GM19452 (cell line): ENCODE measurements at regions not wholly inside any gene's neighbourhood (a gene's known extent, or its start where the extent isn't known, plus 50 kb on each side); places are given as distances from the start of the nearest gene placed in this dataset.
"Not testable (repeated sequence)": the region's sequence is repeated elsewhere in the genome, so short reads cannot be mapped to it uniquely, and the experiment has no call there.

Experiments
- ATAC-seq: cut with Tn5 transposase; IDR thresholded peaks from one replicate; pipeline ENCODE4 v1.9.1; 2021; ENCODE audit not compliant: unreplicated experiment

GRCh38 chr6:15131234-15131633 is 114.6 kb upstream of the JARID2 start:
- no peak for ATAC-seq

GRCh38 chr6:15131651-15132061 is 114.2 kb upstream of the JARID2 start:
- ATAC-seq: no peak

GRCh38 chr6:15132167-15132566 is 113.7 kb upstream of the JARID2 start:
- no peak for ATAC-seq

- ATAC-seq: no peak
Observed at GRCh38 chr6:15132854-15133670, 112.8 kb upstream of the JARID2 start.

- ATAC-seq: no peak
Observed at GRCh38 chr6:15137086-15137485, 108.8 kb upstream of the JARID2 start.

GRCh38 chr6:15143086-15143485 is 102.8 kb upstream of the JARID2 start:
- ATAC-seq: no peak

GRCh38 chr6:15143540-15143939 is 102.3 kb upstream of the JARID2 start:
- ATAC-seq: no peak

- no peak for ATAC-seq
Observed at GRCh38 chr6:15145821-15146220, 100.0 kb upstream of the JARID2 start.

- ATAC-seq: no peak
Observed at GRCh38 chr6:15147827-15148226, 98.0 kb upstream of the JARID2 start.

GRCh38 chr6:15148356-15148946 is 97.4 kb upstream of the JARID2 start:
- no peak for ATAC-seq

GRCh38 chr6:15150207-15150606 is 95.7 kb upstream of the JARID2 start:
- no peak for ATAC-seq

- ATAC-seq: no peak
Observed at GRCh38 chr6:15152700-15153099, 93.2 kb upstream of the JARID2 start.

- ATAC-seq: no peak
Observed at GRCh38 chr6:15153191-15153590, 92.7 kb upstream of the JARID2 start.

- no peak for ATAC-seq
Observed at GRCh38 chr6:15157479-15157878, 88.4 kb upstream of the JARID2 start.

- ATAC-seq: no peak
Observed at GRCh38 chr6:15158821-15159619, 86.8 kb upstream of the JARID2 start.

GRCh38 chr6:15160812-15161211 is 85.1 kb upstream of the JARID2 start:
- ATAC-seq: no peak

- not testable (repeated sequence) for ATAC-seq
Observed at GRCh38 chr6:15164855-15165254, 81.0 kb upstream of the JARID2 start.

GRCh38 chr6:15166121-15166520 is 79.7 kb upstream of the JARID2 start:
- ATAC-seq: no peak

GRCh38 chr6:15170126-15170525 is 75.7 kb upstream of the JARID2 start:
- ATAC-seq: no peak

GRCh38 chr6:15171026-15171425 is 74.8 kb upstream of the JARID2 start:
- ATAC-seq: no peak

GRCh38 chr6:15176816-15177370 is 69.0 kb upstream of the JARID2 start:
- ATAC-seq: no peak

- no peak for ATAC-seq
Observed at GRCh38 chr6:15183979-15184378, 61.9 kb upstream of the JARID2 start.
